Lower leg skin (tissue), 4 donors: ENCODE measurements at regions not wholly inside any gene's neighbourhood (a gene's known extent, or its start where the extent isn't known, plus 50 kb on each side); places are given as distances from the start of the nearest gene placed in this dataset.

Source experiments
- DNase-seq, 2 donors: peaks; one replicate each; pipeline ENCODE4 v3.0.0-alpha.2; 2019; ENCODE audit warnings: low spot score in 2 of 2
- H3K4me3 ChIP-seq: fragments of 200-600 bp; sonication (generic); 2 replicates; pipeline ENCODE4 v1.5.1; 2017; ENCODE audit warnings: mild to moderate bottlenecking, low read depth; ENCODE audit not compliant: poor library complexity, severe bottlenecking
- CTCF ChIP-seq, 3 donors: fragments of 450-650 bp; IDR thresholded peaks; one replicate each; pipeline ENCODE4 v1.5.1; 2016; ENCODE audit warnings: antibody characterized with exemption in 3 of 3, mild to moderate bottlenecking in 3 of 3, moderate library complexity in 2 of 3
- POLR2A ChIP-seq, 2 donors: fragments of 450-650 bp; IDR thresholded peaks; one replicate each; pipeline ENCODE4 v1.6.1; 2016 to 2017; ENCODE audit warnings: antibody characterized with exemption in 2 of 2, mild to moderate bottlenecking in 1 of 2, moderate library complexity in 1 of 2
- WGBS, 2 donors: methylation state at CpG; one replicate each; pipeline ENCODE4 v1.1.5; 2018; 5-methylcytosine and 5-hydroxymethylcytosine counted together
- intact Hi-C: fragments of 100-400 bp; cut with DNase I; formaldehyde crosslinking; loops from one replicate; pipeline ENCODE4 v1.15.0; 2023; ENCODE audit warnings: low total_unique reads

GRCh38 chr1:42038261-42038660, 114.9 kb upstream of the GUCA2B start:
- intact Hi-C loops, result no loop called here
- H3K4me3 ChIP-seq, result no peak overlapping the region
- DNase-seq, result no peak
- TF ChIP-seq CTCF (IDR thresholded peaks at IDR 0.05), result no peak
- no peak for TF ChIP-seq POLR2A (IDR thresholded peaks at IDR 0.05)
- WGBS, 2 donors, result 77 to 84% methylated on average over 4 of the region's 4 CpGs

GRCh38 chr1:42037586-42037985, 115.6 kb upstream of the GUCA2B start:
- WGBS, 2 donors, result 27 to 34% methylated on average over 3 of the region's 3 CpGs
- TF ChIP-seq CTCF (IDR thresholded peaks at IDR 0.05), result no peak
- TF ChIP-seq POLR2A (IDR thresholded peaks at IDR 0.05), result no peak
- no peak for DNase-seq
- intact Hi-C loops, result no loop called here
- H3K4me3 ChIP-seq, result no peak overlapping the region

- no peak overlapping the region for H3K4me3 ChIP-seq
- TF ChIP-seq CTCF (IDR thresholded peaks at IDR 0.05) (no peak), POLR2A (IDR thresholded peaks at IDR 0.05) (no peak)
- no peak for DNase-seq
- 11 to 13% methylated on average over 1 of the region's 1 CpG for WGBS, 2 donors
- intact Hi-C loops, result no loop called here
These were observed 116.0 kb upstream of the GUCA2B start for GRCh38 chr1:42037161-42037560.

- peak overlapping the region; percentile 46 for H3K4me3 ChIP-seq
- peak; percentile 94 to 99 for DNase-seq
- intact Hi-C loops, result no loop called here
- TF ChIP-seq CTCF (IDR thresholded peaks at IDR 0.05), result no peak
- TF ChIP-seq POLR2A (IDR thresholded peaks at IDR 0.05), result no peak
- WGBS, 2 donors, result 2 to 8% methylated on average over 12 to 39 of the region's 60 CpGs
These were observed 117.2 kb upstream of the GUCA2B start for GRCh38 chr1:42035830-42036604.

GRCh38 chr1:42035205-42035829, 116.6 kb upstream of the HIVEP3 start:
- WGBS, 2 donors, result 0% methylated on average over 8 to 20 of the region's 66 CpGs
- DNase-seq, result peak; percentile 24 to 91
- H3K4me3 ChIP-seq, result peak overlapping the region; percentile 46
- intact Hi-C loops, result no loop called here
- TF ChIP-seq CTCF (IDR thresholded peaks at IDR 0.05) (no peak), POLR2A (IDR thresholded peaks at IDR 0.05) (no peak)
